B cell (primary cell): ENCODE measurements at regions not wholly inside any gene's neighbourhood (a gene's known extent, or its start where the extent isn't known, plus 50 kb on each side); places are given as distances from the start of the nearest gene placed in this dataset.

ENCODE experiments used
- ATAC-seq: fragments of 200-7000 bp; cut with Tn5 transposase; one replicate; pipeline ENCODE4 v1.10.0; 2021; ENCODE audit warnings: low read depth, mild to moderate bottlenecking, moderate number of reproducible peaks, moderate library complexity
- CTCF ChIA-PET: fragments of 350-600 bp; sonication (Branson Sonifier 250); formaldehyde crosslinking; loops from one replicate; lab custom pipeline; 2021; ENCODE audit warnings: antibody characterized with exemption, inconsistent platforms; lab: Charles Lee
- POLR2A ChIA-PET: fragments of 350-600 bp; sonication (Branson Sonifier 250); formaldehyde crosslinking; loops from one replicate; lab custom pipeline; 2021; ENCODE audit warnings: antibody characterized with exemption; lab: Charles Lee
- DNase-seq: peaks from one replicate; pipeline ENCODE4 v3.0.0; 2013
- H2AFZ ChIP-seq: 2 replicates; pipeline ENCODE4 v1.6.1; 2012; ENCODE audit warnings: mild to moderate bottlenecking, low read depth, low read length; ENCODE audit not compliant: insufficient read depth, poor library complexity, severe bottlenecking
- H3K27ac ChIP-seq, 2 donors: 1 replicate in 1 of 2; 2 replicates in 1 of 2; pipeline ENCODE4 v1.5.1; 2012 to 2013; ENCODE audit warnings: low read length in 2 of 2, mild to moderate bottlenecking in 2 of 2, moderate library complexity in 1 of 2
- H3K27me3 ChIP-seq, 4 experiments: fragments of 200-600 bp in 1 of 4; sonication (generic) in 1 of 4; replicated peaks in 1 of 4; 1 replicate in 2 of 4; 2 replicates in 2 of 4; pipeline versions ENCODE4 v1.6.1 to v1.7.0; 2013 to 2016; ENCODE audit warnings: low read length in 3 of 4, mild to moderate bottlenecking in 2 of 4, mixed read lengths in 1 of 4, moderate library complexity in 1 of 4; ENCODE audit not compliant: insufficient read depth in 4 of 4, control insufficient read depth in 3 of 4; ENCODE audit errors: control extremely low read depth in 1 of 4
- H3K36me3 ChIP-seq, 2 experiments: replicated peaks in 1 of 2; 1 replicate in 1 of 2; 2 replicates in 1 of 2; pipeline versions ENCODE4 v1.6.1 to v1.7.1; 2013; ENCODE audit warnings: low read length in 1 of 2; ENCODE audit not compliant: insufficient read depth in 2 of 2, control insufficient read depth in 1 of 2; ENCODE audit errors: control extremely low read depth in 1 of 2, extremely low read depth in 1 of 2
- H3K4me1 ChIP-seq, 2 donors: fragments of 200-600 bp in 1 of 2; sonication (generic) in 1 of 2; 1 replicate in 1 of 2; 2 replicates in 1 of 2; pipeline versions ENCODE4 v1.5.1 to v1.6.1; 2013 to 2017; ENCODE audit warnings: low read length in 2 of 2; ENCODE audit not compliant: control insufficient read depth in 2 of 2, insufficient read depth in 2 of 2
- H3K4me2 ChIP-seq: replicated peaks from 2 replicates; pipeline ENCODE3; 2012; ENCODE audit warnings: mild to moderate bottlenecking, low read depth, low read length; ENCODE audit not compliant: poor library complexity, severe bottlenecking
- H3K4me3 ChIP-seq, 5 experiments: fragments of 200-600 bp in 1 of 5; sonication (generic) in 1 of 5; 1 replicate in 3 of 5; 2 replicates in 2 of 5; pipeline versions ENCODE4 v1.5.1 to v1.7.0; 2011 to 2016; ENCODE audit warnings: low read length in 4 of 5, mild to moderate bottlenecking in 4 of 5, low read depth in 2 of 5, control low read depth in 1 of 5, moderate library complexity in 1 of 5; ENCODE audit not compliant: insufficient read depth in 1 of 5; ENCODE audit errors: control extremely low read depth in 1 of 5, extremely low read depth in 1 of 5
- H3K79me2 ChIP-seq: fragments of 200-600 bp; sonication (generic); one replicate; pipeline ENCODE4 v1.6.0; 2016; ENCODE audit warnings: low read length; ENCODE audit not compliant: control insufficient read depth, insufficient read depth
- H3K9ac ChIP-seq: fragments of 200-600 bp; sonication (generic); 2 replicates; pipeline ENCODE4 v1.6.1; 2017; ENCODE audit warnings: mild to moderate bottlenecking, low read length, moderate library complexity
- H3K9me3 ChIP-seq, 3 donors: one replicate each; pipeline versions ENCODE4 v1.6.1 to v1.7.1; 2013; ENCODE audit warnings: low read length in 2 of 3; ENCODE audit not compliant: control insufficient read depth in 2 of 3, insufficient read depth in 1 of 3; ENCODE audit errors: control extremely low read depth in 1 of 3
- H4K20me1 ChIP-seq: 2 replicates; pipeline ENCODE4 v1.6.0; 2012; ENCODE audit warnings: mild to moderate bottlenecking, low read length; ENCODE audit not compliant: insufficient read depth, control insufficient read depth, poor library complexity, severe bottlenecking
- H3K27ac Mint-ChIP-seq: one replicate; pipeline ENCODE4 v1.8.0; 2021; ENCODE audit warnings: mixed read lengths
- H3K27me3 Mint-ChIP-seq: one replicate; pipeline ENCODE4 v1.8.0; 2021; ENCODE audit warnings: mixed read lengths
- H3K4me1 Mint-ChIP-seq: one replicate; pipeline ENCODE4 v1.8.0; 2021; ENCODE audit warnings: mixed read lengths
- H3K4me3 Mint-ChIP-seq: one replicate; pipeline ENCODE4 v1.8.0; 2021; ENCODE audit warnings: mixed read lengths
- H3K9me3 Mint-ChIP-seq: one replicate; pipeline ENCODE4 v1.8.0; 2022; ENCODE audit warnings: mixed read lengths; ENCODE audit not compliant: insufficient read depth
- CTCF ChIP-seq: fragments of 200-600 bp; IDR thresholded peaks from one replicate; pipeline ENCODE4 v1.8.0; 2022; ENCODE audit warnings: antibody characterized with exemption, mild to moderate bottlenecking
- EZH2 ChIP-seq: IDR thresholded peaks from 2 replicates; pipeline ENCODE4 v1.6.1; 2012; ENCODE audit warnings: borderline replicate concordance, low read depth, mild to moderate bottlenecking, moderate library complexity, low read length; ENCODE audit not compliant: insufficient read depth, poor library complexity, severe bottlenecking
- WGBS: methylation state at CpG from one replicate; pipeline ENCODE4 v1.1.5; 2013; ENCODE audit warnings: missing lambda C conversion rate; ENCODE audit not compliant: insufficient coverage; 5-methylcytosine and 5-hydroxymethylcytosine counted together
- intact Hi-C: fragments of 100-400 bp; cut with micrococcal nuclease; formaldehyde crosslinking; loops from one replicate; pipeline ENCODE4 v1.10.0; 2022

DNA sequence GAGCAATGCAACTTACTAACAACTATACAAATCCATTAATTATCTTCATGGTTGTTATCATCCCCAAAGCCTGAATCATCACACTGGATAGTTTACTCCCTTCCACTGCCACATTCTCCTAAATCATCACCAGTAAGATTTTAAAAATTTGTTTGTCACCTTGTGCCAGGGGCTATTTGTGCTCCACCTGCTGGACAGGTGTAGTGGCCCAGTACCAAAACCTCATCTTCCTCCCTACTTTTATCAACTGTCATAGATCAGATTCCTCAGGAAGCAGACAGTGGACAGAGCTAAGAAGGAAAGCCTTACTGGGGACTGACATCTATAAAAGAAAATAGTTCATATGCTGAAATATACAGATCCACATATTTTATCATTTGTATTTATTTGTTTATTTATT, 280.4 kb downstream of the CDH11 start:
- Mint-ChIP-seq H3K4me3 (no peak overlapping the region), H3K27ac (no peak overlapping the region), H3K27me3 (no peaks in the 10 kb centered on the region), H3K4me1 (no peaks in the 10 kb centered on the region), H3K9me3 (peaks cover 6% of the 10 kb centered on the region)
- Histone ChIP-seq H3K4me3 (no peak overlapping the region), H2AFZ (no peak overlapping the region), H3K36me3 (no peaks in the 10 kb centered on the region), H3K9ac (no peak overlapping the region), H3K27me3 (no peaks in the 10 kb centered on the region), H3K9me3 (no peaks in the 10 kb centered on the region), H3K27ac (no peak overlapping the region), H3K4me1 (no peaks in the 10 kb centered on the region), H3K4me2 (no peak overlapping the region), H4K20me1 (no peaks in the 10 kb centered on the region), H3K79me2 (no peaks in the 10 kb centered on the region)
- ATAC-seq (no peak), DNase-seq (no peak)
- POLR2A ChIA-PET: no interaction called here
- CTCF ChIA-PET: no interaction called here
- intact Hi-C loops: no loop called here
- no peak for TF ChIP-seq EZH2
- no peak for TF ChIP-seq CTCF

DNA sequence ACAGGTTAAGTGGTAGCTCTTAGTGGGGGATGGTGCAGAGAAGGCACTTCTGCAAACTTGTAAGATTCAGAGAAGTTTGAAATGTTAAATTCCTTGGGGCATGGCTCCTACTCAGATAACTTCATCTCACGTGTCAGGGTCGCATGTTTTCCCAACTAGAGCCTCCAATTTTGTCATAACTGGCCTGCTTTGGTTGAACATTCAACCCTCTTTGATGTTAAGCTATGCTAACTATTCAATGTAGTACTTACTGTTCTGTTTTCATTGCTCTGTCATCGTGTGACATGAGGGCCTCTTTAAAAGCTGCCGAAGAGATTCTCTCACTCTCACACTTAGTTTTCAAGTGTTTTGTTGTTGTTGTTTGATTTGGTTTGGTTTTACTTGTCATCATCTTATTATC, 280.8 kb downstream of the CDH11 start:
- Histone ChIP-seq H3K4me2 (no peak overlapping the region), H4K20me1 (no peaks in the 10 kb centered on the region), H3K4me1 (no peaks in the 10 kb centered on the region), H2AFZ (no peak overlapping the region), H3K9me3 (no peaks in the 10 kb centered on the region), H3K27ac (no peak overlapping the region), H3K36me3 (no peaks in the 10 kb centered on the region), H3K9ac (no peak overlapping the region), H3K4me3 (no peak overlapping the region), H3K79me2 (no peaks in the 10 kb centered on the region), H3K27me3 (no peaks in the 10 kb centered on the region)
- TF ChIP-seq CTCF (no peak), EZH2 (no peak)
- no peaks in the 10 kb centered on the region for H3K4me1 Mint-ChIP-seq
- ATAC-seq (no peak), DNase-seq (no peak)
- no CpG with 5 or more reads among the region's 4 CpGs for WGBS
- no peaks in the 10 kb centered on the region for H3K27me3 Mint-ChIP-seq
- intact Hi-C loops: no loop called here
- POLR2A ChIA-PET: no interaction called here
- CTCF ChIA-PET: no interaction called here
- H3K27ac Mint-ChIP-seq: no peak overlapping the region
- no peak overlapping the region for H3K4me3 Mint-ChIP-seq
- peaks cover 6% of the 10 kb centered on the region for H3K9me3 Mint-ChIP-seq
